NCI-H2081 (cell line): ENCODE measurements at regions not wholly inside any gene's neighbourhood (a gene's known extent, or its start where the extent isn't known, plus 50 kb on each side); places are given as distances from the start of the nearest gene placed in this dataset.
A peak's percentile ranks its signal among the peaks of the same experiment; 100 is the strongest.

Source experiments
- DNase-seq, 2 experiments: peaks; one replicate each; lab custom pipeline; 2025; lab: John Stamatoyannopoulos, UW

DNA sequence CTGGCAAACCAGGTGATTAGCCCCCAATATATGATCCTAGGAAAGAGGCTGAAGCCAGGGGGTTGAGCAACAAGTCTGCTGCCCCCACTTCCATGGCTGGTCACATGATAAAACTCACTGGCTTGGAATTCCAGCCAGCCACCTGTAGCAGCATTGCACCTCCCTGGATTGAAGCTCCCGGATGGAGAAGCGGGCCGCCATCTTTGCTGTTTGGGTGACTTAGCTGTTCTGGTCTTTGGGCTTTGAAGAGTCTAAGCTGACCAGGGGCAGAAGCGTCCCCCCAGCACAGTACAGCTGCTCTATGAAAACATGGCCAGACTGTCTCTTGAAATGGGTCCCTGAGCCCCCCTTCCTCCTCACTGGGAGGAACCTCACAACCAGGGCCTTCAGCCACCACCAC, 610.2 kb downstream of the ANXA1 start:
- no peak for DNase-seq

DNA sequence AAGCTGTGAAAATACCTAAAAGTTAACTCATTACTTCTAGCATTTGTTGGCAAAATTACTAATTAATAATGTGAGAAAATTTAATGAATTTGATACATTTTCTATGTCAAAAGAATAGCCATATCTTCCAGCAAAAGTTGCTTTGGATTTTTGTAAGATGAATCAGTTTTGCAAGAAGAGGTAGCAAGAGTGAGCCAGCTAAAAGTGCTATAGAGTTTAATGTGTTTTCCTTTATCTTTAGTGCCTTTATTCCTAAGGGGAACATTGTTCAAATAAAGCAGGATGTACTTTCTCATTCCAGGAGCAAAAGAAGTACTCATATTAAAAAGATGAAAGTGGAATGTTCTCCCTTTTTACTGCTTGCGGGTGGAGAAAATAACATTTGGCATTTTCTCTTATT, 622.2 kb downstream of the ANXA1 start:
- DNase-seq = no peak

GRCh38 chr9:73775757-73776156, 624.1 kb downstream of the ANXA1 start:
- no peak for DNase-seq

DNA sequence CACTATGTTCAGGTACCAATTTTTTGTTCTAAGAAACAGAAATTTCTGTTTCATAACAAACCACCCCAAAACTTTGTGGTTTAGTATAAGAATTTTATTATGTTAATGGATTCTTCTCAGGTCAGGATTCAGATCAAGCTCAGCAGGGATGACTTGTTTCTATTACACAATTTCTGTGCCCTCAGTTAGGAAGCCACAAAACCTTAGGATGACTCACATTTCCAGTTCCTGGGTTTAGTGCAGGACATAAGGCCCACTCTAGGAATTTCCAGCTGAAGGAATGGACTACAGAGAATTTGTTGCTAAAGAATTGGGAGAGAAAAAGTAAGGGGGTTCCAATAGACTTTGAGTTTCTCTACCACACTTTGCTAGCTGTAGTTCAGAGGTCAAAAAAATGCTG, 629.3 kb downstream of the ANXA1 start:
- DNase-seq = no peak

- DNase-seq = no peak
These were observed 630.5 kb downstream of the ANXA1 start for GRCh38 chr9:73782166-73782565.

GRCh38 chr9:73799446-73799845, 647.8 kb downstream of the ANXA1 start:
- no peak for DNase-seq

DNA sequence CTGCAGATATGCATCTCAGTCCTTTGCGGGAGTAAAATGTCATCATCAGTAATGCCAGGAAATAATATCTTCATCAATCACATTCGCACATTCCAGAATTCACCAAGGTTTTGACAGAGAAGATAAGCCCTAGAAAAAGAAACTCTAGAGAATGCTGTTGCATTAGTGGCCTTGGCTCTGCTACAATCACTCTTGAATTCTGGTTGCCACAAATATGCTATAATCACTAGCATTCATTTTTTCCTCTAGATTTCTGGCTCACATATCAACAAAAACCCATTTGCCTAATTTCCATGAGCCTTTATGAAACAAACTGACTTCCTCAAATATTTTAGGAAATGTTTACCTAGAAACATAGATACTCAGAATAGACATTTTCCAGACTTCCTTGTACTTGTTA, 653.4 kb downstream of the ANXA1 start:
- DNase-seq = no peak

GRCh38 chr9:73805853-73806458, 654.3 kb downstream of the ANXA1 start:
- DNase-seq = no peak

- no peak for DNase-seq
These were observed 655.2 kb downstream of the ANXA1 start for GRCh38 chr9:73806876-73807275.

- DNase-seq = no peak
These were observed 656.3 kb downstream of the ANXA1 start for GRCh38 chr9:73807952-73808351.

DNA sequence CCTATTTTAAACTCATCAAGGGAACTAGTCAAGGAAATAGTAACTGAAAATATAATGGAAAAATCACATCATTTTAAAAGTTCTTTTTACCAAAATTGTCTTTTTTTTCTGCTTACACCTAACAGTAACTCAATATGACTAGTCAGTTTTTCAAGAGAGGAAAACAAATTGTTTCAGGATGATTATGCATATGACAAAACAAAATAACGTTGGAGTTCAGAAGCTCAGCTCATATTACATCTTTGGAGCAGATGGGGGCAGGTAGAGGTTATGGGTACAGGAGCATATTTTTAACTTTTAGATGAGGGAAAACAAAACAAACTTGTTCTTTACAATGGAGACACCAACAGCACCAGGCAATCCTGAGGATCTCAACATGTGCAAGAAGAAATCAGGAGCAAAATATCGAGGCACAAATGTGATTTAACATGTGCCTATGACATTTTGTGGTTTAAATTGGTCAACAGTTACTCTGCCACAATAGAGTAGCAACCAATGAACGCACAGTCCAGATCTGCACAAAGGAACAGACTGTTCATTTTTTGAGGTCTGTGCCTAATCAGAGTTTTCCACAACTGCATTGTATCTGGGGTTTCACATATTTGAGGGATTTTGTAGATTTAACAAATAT, 659.0 kb downstream of the ANXA1 start:
- no peak for DNase-seq

- no peak for DNase-seq
These were observed 661.9 kb downstream of the ANXA1 start for GRCh38 chr9:73813546-73813945.

DNA sequence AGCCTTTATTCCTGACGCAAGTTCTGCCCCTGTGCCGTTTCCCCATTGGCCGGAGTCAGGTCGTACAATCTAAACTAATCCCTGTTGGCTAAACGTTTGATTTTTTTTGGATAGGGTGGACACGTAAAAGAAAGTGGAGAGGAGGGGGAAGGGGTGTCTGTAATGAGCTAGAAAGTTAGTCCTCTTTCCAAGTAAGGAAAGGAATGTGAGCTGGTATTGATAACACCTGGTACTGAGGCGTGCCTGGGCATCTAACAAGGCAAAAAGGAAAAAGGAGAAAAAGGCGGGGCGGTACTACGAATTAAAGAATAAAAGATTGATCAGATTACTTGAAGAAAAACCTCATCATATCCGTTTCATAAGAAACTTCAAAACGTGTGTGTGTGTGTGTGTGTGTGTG, 665.2 kb downstream of the ANXA1 start:
- no peak for DNase-seq

GRCh38 chr9:73824671-73825070, 672.5 kb upstream of the RORB start:
- no peak for DNase-seq

- no peak for DNase-seq
These were observed 658.3 kb upstream of the RORB start for GRCh38 chr9:73838871-73839270.

DNA sequence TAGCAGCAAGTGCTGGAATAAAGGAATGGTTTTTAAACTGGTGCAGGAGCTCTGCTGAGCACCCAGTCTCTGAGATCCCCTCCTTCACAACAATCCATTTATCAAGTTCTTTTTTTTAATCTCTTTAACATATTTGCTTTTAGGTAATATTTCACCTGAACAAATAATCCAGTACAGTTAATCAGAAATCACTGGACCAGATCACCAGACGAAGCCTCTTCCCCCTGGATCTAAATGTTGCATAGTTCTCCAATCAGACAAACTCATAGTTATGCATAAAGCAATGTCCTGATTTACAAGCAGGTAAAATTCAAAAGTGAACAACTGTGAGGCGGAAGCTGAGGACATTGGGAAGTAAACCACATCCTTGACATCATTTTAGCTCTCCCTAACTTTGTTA, 657.7 kb upstream of the RORB start:
- DNase-seq = no peak

GRCh38 chr9:73841018-73841417, 656.1 kb upstream of the RORB start:
- no peak for DNase-seq

- no peak for DNase-seq
These were observed 653.0 kb upstream of the RORB start for GRCh38 chr9:73844135-73844534.

GRCh38 chr9:73845539-73845938, 651.6 kb upstream of the RORB start:
- no peak for DNase-seq

GRCh38 chr9:73845954-73846690, 651.0 kb upstream of the RORB start:
- DNase-seq = peak; percentile 21 to 27

- DNase-seq = no peak
These were observed 649.6 kb upstream of the RORB start for GRCh38 chr9:73847536-73847935.

DNA sequence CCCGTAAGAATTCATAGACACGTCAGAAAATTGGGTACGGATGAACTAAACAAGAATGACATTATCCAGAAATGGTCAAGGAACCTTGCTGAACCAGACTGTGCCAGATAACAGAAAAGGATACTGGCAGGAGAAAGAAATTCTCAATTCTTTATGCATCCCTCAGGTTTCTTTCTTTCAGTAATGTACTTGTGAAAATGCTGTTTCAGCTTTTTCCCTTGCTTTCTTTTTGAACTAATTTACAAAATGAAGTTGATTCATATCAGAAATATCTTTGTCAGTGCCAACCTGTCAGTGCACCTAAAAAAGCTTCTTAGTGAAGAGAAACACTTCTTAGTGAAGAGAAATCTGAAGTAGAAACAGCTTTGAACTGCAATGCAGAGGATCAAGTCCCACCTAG, 643.6 kb upstream of the RORB start:
- DNase-seq = no peak

GRCh38 chr9:73855206-73855605, 641.9 kb upstream of the RORB start:
- DNase-seq = no peak

- no peak for DNase-seq
These were observed 633.2 kb upstream of the RORB start for GRCh38 chr9:73863924-73864323.
